ENCODE measurements at regions not wholly inside any gene's neighbourhood (a gene's known extent, or its start where the extent isn't known, plus 50 kb on each side); places are given as distances from the start of the nearest gene placed in this dataset.
A peak's percentile ranks its signal among the peaks of the same experiment; 100 is the strongest.
"Not testable (repeated sequence)": the region's sequence is repeated elsewhere in the genome, so short reads cannot be mapped to it uniquely, and the experiment has no call there.

GRCh38 chr3:112765531-112765930, 81.1 kb downstream of the CD200R1L start:
- Histone ChIP-seq H3K27me3 (ENCODE audit: control insufficient read depth, insufficient read depth, low read length) (no peaks in the 10 kb centered on the region), H3K4me1 (ENCODE audit: control insufficient read depth, insufficient read depth, low read length) (no peaks in the 10 kb centered on the region), H3K4me3 (ENCODE audit: low read length) (no peak overlapping the region), H3K27ac (ENCODE audit: low read length) (no peak overlapping the region), H3K9me3 (ENCODE audit: control insufficient read depth, low read depth, low read length) (no peaks in the 10 kb centered on the region), H3K36me3 (ENCODE audit: control insufficient read depth, insufficient read depth, low read length) (no peaks in the 10 kb centered on the region)
- DNase-seq: no peak
- no CpG with 5 or more reads among the region's 3 CpGs for WGBS (ENCODE audit: insufficient coverage, low lambda C conversion rate)

- Histone ChIP-seq H3K9me3 (ENCODE audit: control insufficient read depth, low read depth, low read length) (no peaks in the 10 kb centered on the region), H3K27me3 (ENCODE audit: control insufficient read depth, insufficient read depth, low read length) (no peaks in the 10 kb centered on the region), H3K36me3 (ENCODE audit: control insufficient read depth, insufficient read depth, low read length) (no peaks in the 10 kb centered on the region), H3K4me1 (ENCODE audit: control insufficient read depth, insufficient read depth, low read length) (no peaks in the 10 kb centered on the region), H3K27ac (ENCODE audit: low read length) (no peak overlapping the region), H3K4me3 (ENCODE audit: low read length) (no peak overlapping the region)
- peak; percentile 31 to 77 for DNase-seq
- no CpG with 5 or more reads among the region's 3 CpGs for WGBS (ENCODE audit: insufficient coverage, low lambda C conversion rate)
Observed at GRCh38 chr3:112763258-112763657, 83.4 kb downstream of the CD200R1L start.

- Histone ChIP-seq H3K9me3 (ENCODE audit: control insufficient read depth, low read depth, low read length) (no peaks in the 10 kb centered on the region), H3K27ac (ENCODE audit: low read length) (no peak overlapping the region), H3K4me1 (ENCODE audit: control insufficient read depth, insufficient read depth, low read length) (no peaks in the 10 kb centered on the region), H3K4me3 (ENCODE audit: low read length) (no peak overlapping the region), H3K36me3 (ENCODE audit: control insufficient read depth, insufficient read depth, low read length) (no peaks in the 10 kb centered on the region), H3K27me3 (ENCODE audit: control insufficient read depth, insufficient read depth, low read length) (no peaks in the 10 kb centered on the region)
- DNase-seq: no peak
Observed at GRCh38 chr3:112761062-112761638, 85.5 kb downstream of the CD200R1L start.

GRCh38 chr3:112759681-112760080, 87.0 kb downstream of the CD200R1L start:
- no peaks in the 10 kb centered on the region for H3K36me3 ChIP-seq (ENCODE audit: control insufficient read depth, insufficient read depth, low read length)
- H3K27me3 ChIP-seq (ENCODE audit: control insufficient read depth, insufficient read depth, low read length): no peaks in the 10 kb centered on the region
- no peak overlapping the region for H3K27ac ChIP-seq (ENCODE audit: low read length)
- no peaks in the 10 kb centered on the region for H3K9me3 ChIP-seq (ENCODE audit: control insufficient read depth, low read depth, low read length)
- H3K4me1 ChIP-seq (ENCODE audit: control insufficient read depth, insufficient read depth, low read length): no peaks in the 10 kb centered on the region
- no peak overlapping the region for H3K4me3 ChIP-seq (ENCODE audit: low read length)
- DNase-seq: no peak
- WGBS (ENCODE audit: insufficient coverage, low lambda C conversion rate): no CpG with 5 or more reads among the region's 1 CpG

GRCh38 chr3:112759210-112759609, 87.5 kb downstream of the CD200R1L start:
- Histone ChIP-seq H3K27me3 (ENCODE audit: control insufficient read depth, insufficient read depth, low read length) (no peaks in the 10 kb centered on the region), H3K27ac (ENCODE audit: low read length) (no peak overlapping the region), H3K36me3 (ENCODE audit: control insufficient read depth, insufficient read depth, low read length) (no peaks in the 10 kb centered on the region), H3K4me3 (ENCODE audit: low read length) (no peak overlapping the region), H3K9me3 (ENCODE audit: control insufficient read depth, low read depth, low read length) (no peaks in the 10 kb centered on the region), H3K4me1 (ENCODE audit: control insufficient read depth, insufficient read depth, low read length) (no peaks in the 10 kb centered on the region)
- WGBS (ENCODE audit: insufficient coverage, low lambda C conversion rate): no CpG with 5 or more reads among the region's 1 CpG
- no peak for DNase-seq

- H3K27ac ChIP-seq (ENCODE audit: low read length): no peak overlapping the region
- peaks cover 7% of the 10 kb centered on the region for H3K4me1 ChIP-seq (ENCODE audit: control insufficient read depth, insufficient read depth, low read length)
- WGBS (ENCODE audit: insufficient coverage, low lambda C conversion rate): 100% methylated on average over 1 of the region's 1 CpG
- no peak overlapping the region for H3K4me3 ChIP-seq (ENCODE audit: low read length)
- H3K36me3 ChIP-seq (ENCODE audit: control insufficient read depth, insufficient read depth, low read length): no peaks in the 10 kb centered on the region
- DNase-seq: no peak
- H3K27me3 ChIP-seq (ENCODE audit: control insufficient read depth, insufficient read depth, low read length): no peaks in the 10 kb centered on the region
- H3K9me3 ChIP-seq (ENCODE audit: control insufficient read depth, low read depth, low read length): peaks cover 5% of the 10 kb centered on the region
Observed at GRCh38 chr3:112757197-112757596, 89.5 kb downstream of the CD200R1L start.

DNA sequence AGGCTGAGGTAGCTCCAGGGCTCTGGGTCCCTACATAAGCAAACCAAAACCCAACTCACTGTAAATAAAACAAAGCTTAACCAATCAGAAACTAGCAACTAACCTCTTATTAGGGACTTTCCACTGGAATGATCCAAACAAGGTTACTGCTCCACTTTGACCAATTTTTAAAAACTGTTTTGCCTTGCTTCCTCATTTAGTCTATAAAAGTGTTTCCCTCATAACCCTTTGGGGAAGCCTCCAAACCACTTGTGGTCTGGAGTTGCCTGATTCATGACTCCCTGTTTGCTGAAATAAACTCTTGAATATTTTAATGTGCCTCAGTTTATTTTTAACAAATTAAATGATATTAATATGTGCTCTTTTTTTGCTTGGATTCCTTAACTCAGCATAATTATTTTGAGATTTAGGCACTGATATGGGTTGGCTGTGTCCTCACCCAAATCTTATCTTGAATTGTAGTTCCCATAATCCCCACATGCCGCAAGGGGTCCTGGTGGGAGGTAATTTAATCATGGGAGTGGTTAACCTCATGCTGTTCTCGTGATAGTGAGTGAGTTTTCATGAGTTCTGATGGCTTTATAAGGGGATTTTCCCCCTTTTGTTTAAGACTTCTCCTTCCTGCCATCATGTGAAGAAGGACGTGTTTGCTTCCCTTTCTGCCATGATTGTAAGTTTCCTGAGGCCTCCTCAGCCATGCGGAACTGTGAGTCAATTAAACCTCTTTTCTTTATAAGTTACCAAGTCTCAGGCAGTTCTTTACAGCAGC, 90.6 kb downstream of the CD200R1L start:
- no peak for DNase-seq
- no CpG with 5 or more reads among the region's 4 CpGs for WGBS (ENCODE audit: insufficient coverage, low lambda C conversion rate)
- Histone ChIP-seq H3K4me1 (ENCODE audit: control insufficient read depth, insufficient read depth, low read length) (peaks cover 11% of the 10 kb centered on the region), H3K27me3 (ENCODE audit: control insufficient read depth, insufficient read depth, low read length) (no peaks in the 10 kb centered on the region), H3K36me3 (ENCODE audit: control insufficient read depth, insufficient read depth, low read length) (no peaks in the 10 kb centered on the region), H3K4me3 (ENCODE audit: low read length) (no peak overlapping the region), H3K9me3 (ENCODE audit: control insufficient read depth, low read depth, low read length) (peaks cover 5% of the 10 kb centered on the region), H3K27ac (ENCODE audit: low read length) (no peak overlapping the region)

DNA sequence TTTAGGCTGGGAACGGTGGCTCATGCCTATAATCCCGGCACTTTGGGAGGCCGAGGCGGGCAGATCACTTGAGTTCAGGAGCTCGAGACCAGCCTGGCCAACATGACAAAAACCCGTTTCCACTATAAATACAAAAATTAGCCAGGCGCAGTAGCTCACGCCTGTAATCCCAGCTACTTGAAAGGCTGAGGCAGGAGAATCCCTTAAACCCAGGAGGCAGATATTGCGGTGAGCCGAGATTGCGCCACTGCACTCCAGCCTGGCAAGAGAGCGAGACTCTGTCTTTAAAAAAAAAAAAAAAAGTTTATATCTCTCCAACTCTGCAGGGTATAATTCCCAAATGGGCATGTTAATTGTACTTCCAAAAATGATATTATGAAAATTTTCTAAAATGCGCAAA, 91.6 kb downstream of the CD200R1L start:
- DNase-seq; H3K4me3 ChIP-seq (ENCODE audit: low read length): not testable (repeated sequence)

DNA sequence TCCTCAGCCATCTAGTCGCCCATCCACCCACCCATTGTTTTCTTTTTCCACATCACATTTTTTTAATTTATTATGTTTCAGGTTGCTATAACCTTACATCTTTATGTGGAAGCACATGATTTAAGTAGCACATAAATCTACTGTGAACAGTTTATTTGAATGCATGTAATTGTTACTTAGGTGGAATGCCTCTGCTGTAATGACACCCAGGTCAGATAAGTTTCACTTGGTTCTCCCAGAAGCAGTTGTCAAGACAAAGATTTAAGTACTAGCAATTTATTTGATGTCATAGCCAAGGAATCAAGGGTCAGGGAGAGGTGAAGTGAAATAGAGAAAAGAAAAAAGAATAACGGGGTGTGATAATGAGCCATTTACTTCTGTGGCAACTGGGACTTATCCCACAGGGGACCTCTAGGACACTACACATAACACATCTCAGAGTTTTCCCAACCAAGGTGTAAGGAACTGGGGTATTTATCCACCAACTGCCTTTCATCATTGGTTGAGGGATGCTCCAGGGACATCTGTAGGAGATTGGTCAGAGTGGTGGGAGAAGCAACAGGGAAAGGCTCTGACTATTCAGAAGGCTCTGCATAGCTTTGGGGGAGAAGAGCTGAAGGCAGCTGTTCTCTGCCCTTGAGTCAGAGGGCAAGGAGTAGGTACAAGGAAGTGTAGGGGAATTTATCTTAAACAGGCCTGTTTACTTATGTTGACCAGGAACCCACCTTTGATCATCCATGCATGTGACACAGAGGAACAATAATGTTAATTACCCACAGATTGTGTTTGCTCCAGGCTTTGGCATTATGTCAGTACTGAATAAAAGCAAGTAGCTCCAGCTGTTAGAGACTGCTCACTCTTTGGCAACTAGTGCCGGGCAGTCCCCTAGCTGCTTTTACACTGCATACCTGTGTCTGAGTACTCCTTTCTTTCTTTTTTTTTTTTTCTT, 94.8 kb downstream of the CD200R1L start:
- no peaks in the 10 kb centered on the region for H3K36me3 ChIP-seq (ENCODE audit: control insufficient read depth, insufficient read depth, low read length)
- H3K4me3 ChIP-seq (ENCODE audit: low read length): no peak overlapping the region
- peaks cover 11% of the 10 kb centered on the region for H3K4me1 ChIP-seq (ENCODE audit: control insufficient read depth, insufficient read depth, low read length)
- DNase-seq: peak; percentile 69 to 86
- H3K27me3 ChIP-seq (ENCODE audit: control insufficient read depth, insufficient read depth, low read length): no peaks in the 10 kb centered on the region
- H3K27ac ChIP-seq (ENCODE audit: low read length): peak overlapping the region; percentile 48
- 50% methylated on average over 1 of the region's 3 CpGs for WGBS (ENCODE audit: insufficient coverage, low lambda C conversion rate)
- peaks cover 5% of the 10 kb centered on the region for H3K9me3 ChIP-seq (ENCODE audit: control insufficient read depth, low read depth, low read length)

More for the DNA sequence above, 91.6 kb downstream of the CD200R1L start:
- 100% methylated on average over 5 of the region's 13 CpGs for WGBS (ENCODE audit: insufficient coverage, low lambda C conversion rate)
- H3K27ac ChIP-seq (ENCODE audit: low read length); H3K27me3 ChIP-seq (ENCODE audit: control insufficient read depth, insufficient read depth, low read length); H3K9me3 ChIP-seq (ENCODE audit: control insufficient read depth, low read depth, low read length); H3K36me3 ChIP-seq (ENCODE audit: control insufficient read depth, insufficient read depth, low read length): not testable (repeated sequence)
- H3K4me1 ChIP-seq (ENCODE audit: control insufficient read depth, insufficient read depth, low read length): peaks cover 11% of the 10 kb centered on the region

DNA sequence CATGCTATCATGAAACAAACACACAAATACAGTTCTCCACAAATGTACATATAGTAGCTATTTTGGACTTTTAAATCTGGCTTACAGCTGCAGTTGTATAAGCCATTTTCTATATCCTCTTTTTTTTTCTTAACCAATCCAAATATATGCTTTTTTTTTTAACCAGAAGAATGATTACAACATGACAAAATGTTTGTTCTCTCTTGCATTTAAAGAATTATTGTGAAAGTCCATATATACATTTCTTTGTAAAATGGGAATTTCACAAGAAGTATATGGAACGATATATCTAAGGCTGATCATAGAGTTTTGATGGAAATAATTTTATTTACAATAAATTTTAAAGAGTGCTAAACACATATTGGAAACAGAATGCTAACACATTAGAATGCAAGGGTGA, 95.6 kb downstream of the CD200R1L start:
- Histone ChIP-seq H3K27me3 (ENCODE audit: control insufficient read depth, insufficient read depth, low read length) (no peaks in the 10 kb centered on the region), H3K4me3 (ENCODE audit: low read length) (no peak overlapping the region), H3K36me3 (ENCODE audit: control insufficient read depth, insufficient read depth, low read length) (no peaks in the 10 kb centered on the region), H3K4me1 (ENCODE audit: control insufficient read depth, insufficient read depth, low read length) (peaks cover 11% of the 10 kb centered on the region), H3K27ac (ENCODE audit: low read length) (no peak overlapping the region), H3K9me3 (ENCODE audit: control insufficient read depth, low read depth, low read length) (peaks cover 5% of the 10 kb centered on the region)
- 91% methylated on average over 1 of the region's 1 CpG for WGBS (ENCODE audit: insufficient coverage, low lambda C conversion rate)
- no peak for DNase-seq
